Stimulated activated CD8-positive, alpha-beta memory T cell treated with anti-CD3 and anti-CD28 coated beads, Interleukin-7, amount 100 ng/mL, for 1 hour (primary cell): ENCODE measurements at regions not wholly inside any gene's neighbourhood (a gene's known extent, or its start where the extent isn't known, plus 50 kb on each side); places are given as distances from the start of the nearest gene placed in this dataset.

Experiments used
- DNase-seq, 2 donors: peaks; one replicate each; pipeline ENCODE4 v3.0.0-alpha.2; 2020; ENCODE audit warnings: low read depth in 2 of 2

DNA sequence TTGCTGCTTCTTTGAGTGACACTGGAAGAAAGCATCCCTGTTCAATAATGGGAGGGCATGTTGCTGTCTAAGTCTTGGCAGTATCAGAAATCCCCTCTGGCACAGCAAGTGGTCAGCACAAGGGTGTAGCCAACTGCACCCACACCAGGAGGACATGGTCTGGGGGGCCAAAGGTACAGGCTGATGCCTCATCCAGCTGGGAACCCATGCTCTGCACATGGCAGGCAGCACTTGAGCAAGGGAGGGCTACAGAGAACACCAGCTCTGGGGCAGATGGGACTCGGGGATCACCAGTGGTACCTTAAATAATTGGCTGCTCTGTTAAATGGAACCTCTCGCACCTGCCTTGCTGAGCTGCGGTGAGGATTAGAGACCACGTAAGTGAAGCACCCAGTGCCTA, 265.2 kb downstream of the SYK start:
- DNase-seq: no peak

- no peak for DNase-seq
These were observed 265.8 kb downstream of the SYK start for GRCh38 chr9:91067306-91067860.

DNA sequence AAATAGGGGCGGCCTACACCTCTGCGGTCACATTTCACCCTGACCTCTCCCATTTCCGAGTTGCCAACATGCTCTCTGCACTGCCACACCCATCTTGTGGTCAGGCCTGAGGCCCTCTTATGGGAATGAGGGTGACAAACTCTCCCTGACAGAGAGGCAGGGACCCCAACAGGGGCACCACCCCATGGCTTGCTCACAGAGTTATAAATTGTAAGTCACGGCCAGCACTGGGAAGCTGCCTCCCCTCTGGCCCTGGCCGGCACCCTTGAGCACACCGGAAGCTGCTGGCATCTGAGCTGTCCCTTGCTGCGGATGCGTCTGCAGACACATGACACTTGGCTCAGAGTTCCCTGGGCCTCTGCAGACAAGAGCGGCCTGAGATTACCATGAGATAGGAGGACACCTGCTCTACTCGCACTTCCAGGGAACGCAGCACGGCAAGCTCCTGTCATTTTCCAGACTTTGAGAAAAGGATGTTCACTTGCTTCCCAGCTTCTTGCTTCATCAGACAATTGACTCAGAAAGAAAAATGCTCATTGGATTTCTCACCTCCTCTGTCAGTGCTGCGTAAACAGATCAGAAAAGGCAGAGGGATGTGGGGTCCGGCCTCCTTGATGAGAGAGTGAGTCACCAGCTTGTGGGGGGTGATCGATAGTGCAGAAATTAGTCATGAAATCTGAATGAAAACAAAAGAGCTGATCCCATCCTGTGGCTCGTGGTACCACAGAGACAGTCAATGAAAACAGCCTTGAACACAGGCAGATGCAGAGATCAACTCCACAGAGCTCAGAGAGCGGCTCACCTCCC, 269.8 kb downstream of the SYK start:
- DNase-seq: no peak

DNA sequence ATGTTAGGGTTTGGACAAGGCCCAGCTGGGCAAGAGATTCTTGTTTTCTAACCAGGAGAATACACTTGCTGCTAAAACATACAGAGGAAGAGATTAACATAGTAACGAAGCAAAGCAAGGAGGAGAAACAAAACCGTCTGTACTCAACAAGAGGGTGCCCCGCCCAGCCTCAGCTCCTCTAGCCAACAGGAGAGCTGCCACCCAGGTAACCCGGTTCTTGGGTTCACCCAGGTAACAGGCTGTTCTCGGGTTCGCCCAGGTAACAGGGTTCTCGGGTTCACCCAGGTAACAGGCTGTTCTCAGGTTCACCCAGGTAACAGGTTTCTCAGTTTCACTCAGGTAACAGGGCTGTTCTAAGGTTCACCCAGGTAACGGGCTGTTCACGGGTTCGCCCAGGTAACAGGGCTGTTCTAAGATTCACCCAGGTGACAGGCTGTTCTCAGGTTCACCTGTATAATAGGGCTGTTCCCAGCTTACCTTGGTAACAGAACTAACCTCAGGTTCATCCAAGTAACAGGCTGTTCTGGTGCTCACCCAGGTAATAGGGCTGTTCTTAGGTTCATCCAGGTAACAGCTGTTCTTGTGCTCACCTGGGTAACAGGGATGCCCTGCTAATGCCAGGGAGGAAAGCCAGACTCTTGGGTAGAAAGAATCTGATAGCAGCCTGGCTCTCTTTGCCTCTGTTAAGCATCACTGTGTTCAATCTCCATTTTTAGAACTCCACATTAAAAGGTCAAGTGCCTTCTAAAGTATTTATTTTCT, 271.6 kb downstream of the SYK start:
- DNase-seq: no peak

GRCh38 chr9:91073811-91074771, 272.5 kb downstream of the SYK start:
- no peak for DNase-seq

DNA sequence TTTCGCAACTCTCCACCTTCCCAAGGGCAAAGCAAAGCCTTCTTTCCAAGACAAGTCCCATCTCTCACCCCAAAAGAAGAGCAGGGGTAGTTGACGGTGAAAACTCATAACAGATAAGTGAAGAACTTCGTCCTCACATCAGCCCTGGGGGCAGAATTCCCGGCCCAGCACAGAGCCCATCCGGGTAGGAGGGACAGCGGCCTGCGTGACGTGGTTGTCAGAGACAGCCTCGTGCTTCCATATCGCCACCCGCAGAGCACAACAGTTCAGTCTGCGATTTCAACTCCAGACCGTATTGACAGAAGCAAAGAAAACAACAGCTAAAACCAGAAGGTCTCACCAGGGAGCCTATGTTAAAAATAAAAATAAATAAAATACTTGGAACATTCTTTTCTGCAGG, 273.2 kb downstream of the SYK start:
- no peak for DNase-seq

DNA sequence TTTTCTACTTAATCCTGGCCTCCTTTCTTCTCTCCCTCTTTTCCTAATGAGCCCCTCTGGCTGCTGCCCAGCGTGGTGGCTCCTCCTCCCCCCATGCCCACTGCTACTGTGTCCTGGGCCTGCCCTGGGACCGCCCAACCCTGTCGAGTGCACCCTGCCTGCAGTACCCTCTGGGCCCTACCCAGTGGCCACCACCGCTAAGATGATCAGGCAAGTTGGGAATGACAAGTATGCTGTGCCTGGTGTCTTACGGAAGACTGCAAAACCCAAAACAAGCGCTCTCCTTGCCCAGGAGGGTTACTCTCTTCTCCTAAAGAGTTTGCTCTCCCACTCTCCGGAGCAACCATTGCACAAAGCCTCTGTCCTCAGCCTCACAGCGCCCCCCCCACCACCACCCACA, 273.7 kb downstream of the SYK start:
- DNase-seq: no peak

GRCh38 chr9:91077624-91078368, 276.2 kb downstream of the SYK start:
- DNase-seq: no peak

DNA sequence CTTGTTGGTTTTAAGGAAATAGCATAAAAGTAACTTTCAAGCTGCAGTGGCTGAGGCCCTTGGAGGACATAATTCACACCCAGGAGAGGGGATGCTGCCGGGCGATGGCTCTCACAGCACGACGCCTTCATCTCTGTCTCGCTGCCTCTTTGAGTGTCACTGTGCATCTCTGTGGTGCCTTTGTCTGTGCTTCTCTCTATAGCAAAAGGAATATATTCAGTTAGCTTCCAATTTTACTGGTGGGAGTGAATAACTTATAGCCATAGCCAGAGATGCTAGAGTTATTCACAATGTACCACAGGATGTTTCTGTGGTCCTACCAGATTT, 276.7 kb downstream of the SYK start:
- no peak for DNase-seq

DNA sequence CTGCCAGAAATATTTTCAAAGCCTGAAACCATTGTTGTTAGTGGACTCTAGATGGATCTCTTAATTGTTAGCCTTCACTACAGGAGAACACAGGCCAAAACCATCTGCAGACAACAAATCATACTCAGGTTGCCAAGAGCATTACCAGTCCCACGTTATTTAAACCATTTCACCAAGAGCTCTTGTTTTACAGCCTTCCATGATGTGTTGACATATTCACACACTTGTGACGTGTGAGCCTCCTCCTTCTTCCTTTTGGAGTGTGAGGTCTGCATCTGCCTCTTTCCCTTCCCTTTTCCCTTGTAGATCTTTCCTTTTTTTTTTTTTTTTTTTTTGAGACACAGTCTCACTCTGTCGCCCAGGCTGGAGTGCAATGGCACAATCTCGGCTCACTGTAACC, 279.0 kb downstream of the AUH start:
- no peak for DNase-seq

GRCh38 chr9:91084896-91085516, 276.7 kb downstream of the AUH start:
- no peak for DNase-seq

DNA sequence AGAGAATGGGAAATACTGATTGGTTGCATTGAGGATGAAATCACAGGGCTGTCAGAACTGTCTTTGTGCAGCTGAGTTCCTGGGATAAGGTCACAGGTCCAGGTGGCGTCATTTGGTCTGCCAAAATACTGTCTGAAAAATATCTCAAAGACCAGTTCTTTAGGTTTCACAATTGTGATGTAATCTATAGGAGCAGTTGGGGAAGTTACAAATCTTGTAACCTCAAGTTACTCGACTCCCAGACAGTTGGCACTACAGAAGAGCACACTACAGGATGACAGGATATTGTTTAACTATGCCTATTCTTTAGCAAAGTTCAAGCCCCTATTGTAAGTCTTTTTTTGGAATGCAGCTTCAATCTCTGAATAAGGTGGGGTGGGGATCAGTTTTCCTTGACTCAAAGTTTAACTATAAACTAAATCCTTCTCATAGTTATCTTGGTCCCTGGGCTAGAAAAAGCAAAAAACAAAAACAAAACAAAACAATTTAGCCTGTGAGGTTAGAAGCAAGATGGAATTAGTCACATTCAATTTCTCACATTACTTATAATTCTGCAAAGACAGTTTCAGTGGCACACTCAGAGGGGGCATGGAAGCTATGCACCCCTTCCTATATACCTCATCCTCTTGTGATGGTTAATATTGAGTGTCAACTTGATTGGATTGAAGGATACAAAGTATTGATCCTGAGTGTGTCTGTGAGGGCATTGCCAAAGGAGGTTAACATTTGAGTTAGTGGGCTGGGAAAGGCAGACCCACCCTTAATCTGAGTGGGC, 276.0 kb downstream of the AUH start:
- no peak for DNase-seq

- no peak for DNase-seq
These were observed 274.9 kb downstream of the AUH start for GRCh38 chr9:91086657-91087461.

DNA sequence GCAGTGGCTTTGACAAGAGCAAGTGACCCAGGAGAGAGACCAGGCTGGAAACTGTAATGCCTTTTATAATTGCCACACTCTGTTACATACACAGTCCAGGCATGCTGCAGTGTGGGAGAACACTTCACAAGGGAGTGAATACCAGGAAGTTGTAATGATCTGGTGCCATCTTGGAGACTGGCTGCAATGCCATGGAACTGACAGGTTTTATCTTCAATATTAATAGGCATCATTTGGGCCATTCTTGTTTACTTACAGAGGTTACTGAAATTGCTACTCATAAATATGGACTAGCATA, 274.3 kb downstream of the AUH start:
- no peak for DNase-seq

GRCh38 chr9:91089405-91090129, 272.2 kb downstream of the AUH start:
- no peak for DNase-seq

DNA sequence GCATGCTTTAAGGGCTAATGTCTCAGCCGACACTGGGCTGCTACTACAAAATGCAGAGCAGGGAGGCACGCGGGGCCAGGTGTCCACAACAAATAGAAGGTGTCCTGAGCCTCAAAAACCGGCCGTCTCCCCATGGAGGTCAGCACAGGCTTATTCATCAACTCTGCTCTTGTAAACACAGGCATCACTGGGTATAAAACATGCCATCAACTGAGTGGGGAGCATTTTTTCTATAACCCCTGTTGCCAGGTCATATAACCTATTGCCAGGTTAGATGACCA, 271.6 kb downstream of the AUH start:
- DNase-seq: no peak

DNA sequence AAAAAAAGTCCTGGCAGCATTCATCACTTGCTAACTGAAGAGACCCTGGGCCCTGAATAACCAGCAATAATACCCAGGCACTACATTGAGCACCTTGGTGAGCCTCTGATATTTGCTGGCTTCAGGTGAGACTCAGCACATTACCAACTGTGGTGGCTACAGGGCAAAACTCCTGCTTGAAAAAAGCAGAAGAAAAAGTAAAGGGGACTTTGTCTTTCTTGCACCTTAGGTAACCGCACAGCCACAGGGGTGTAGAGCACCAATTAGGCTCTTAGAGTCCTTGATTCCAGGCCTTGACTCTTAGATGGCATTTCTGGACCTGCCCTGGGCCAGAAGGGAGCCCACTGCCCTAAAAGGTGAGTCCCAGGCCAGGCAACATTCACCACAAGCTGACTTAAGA, 269.5 kb downstream of the AUH start:
- DNase-seq: no peak

DNA sequence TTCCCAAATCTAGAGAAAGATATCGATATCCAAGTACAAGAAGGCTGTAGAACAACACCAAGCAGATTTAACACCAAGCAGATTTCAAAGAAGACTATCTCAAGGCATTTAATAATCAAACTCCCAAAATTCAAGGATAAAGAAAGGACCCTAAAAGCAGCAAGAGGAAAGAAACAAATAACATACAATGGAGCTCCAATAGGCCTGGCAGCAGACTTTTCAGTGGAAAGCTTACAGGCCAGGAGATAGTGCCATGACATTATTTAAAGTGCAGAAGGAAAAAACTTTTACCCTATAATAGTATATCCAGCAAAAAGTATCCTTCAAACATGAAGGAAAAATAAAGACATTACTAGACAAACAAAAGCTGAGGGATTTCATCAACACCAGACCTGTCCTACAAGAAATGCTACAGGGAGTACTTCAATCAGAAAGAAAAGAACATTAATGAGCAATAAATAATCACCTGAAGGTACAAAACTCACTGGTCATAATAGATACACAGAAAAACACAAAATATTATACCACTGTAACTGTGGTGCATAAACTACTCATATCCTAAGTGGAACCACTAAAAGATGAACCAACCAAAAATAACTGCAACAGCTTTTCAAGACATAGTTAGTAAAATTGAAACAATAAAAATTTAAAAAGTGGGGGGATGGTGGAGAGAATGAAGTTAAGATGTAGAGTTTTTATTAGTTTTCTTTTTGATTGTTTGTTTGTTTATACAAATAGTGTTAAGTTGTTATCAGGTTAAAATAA, 267.2 kb downstream of the AUH start:
- DNase-seq: no peak
